CD4-positive, alpha-beta T cell treated with Interleukin-12 subunit alpha and Interleukin-12 subunit beta, for 1 hour (primary cell): ENCODE measurements at regions not wholly inside any gene's neighbourhood (a gene's known extent, or its start where the extent isn't known, plus 50 kb on each side); places are given as distances from the start of the nearest gene placed in this dataset.
"Not testable (repeated sequence)": the region's sequence is repeated elsewhere in the genome, so short reads cannot be mapped to it uniquely, and the experiment has no call there.

Experiments
- DNase-seq: peaks from one replicate; pipeline ENCODE4 v3.0.0-alpha.2; 2020

- DNase-seq = no peak
Observed at GRCh38 chr15:70241561-70242320, 144.0 kb upstream of the TLE3 start.

GRCh38 chr15:70240820-70241430 lies 143.2 kb upstream of the TLE3 start:
- no peak for DNase-seq

- DNase-seq = no peak
Observed at GRCh38 chr15:70240082-70240481, 142.4 kb upstream of the TLE3 start.

GRCh38 chr15:70238917-70239316 lies 141.2 kb upstream of the TLE3 start:
- DNase-seq = no peak

DNA sequence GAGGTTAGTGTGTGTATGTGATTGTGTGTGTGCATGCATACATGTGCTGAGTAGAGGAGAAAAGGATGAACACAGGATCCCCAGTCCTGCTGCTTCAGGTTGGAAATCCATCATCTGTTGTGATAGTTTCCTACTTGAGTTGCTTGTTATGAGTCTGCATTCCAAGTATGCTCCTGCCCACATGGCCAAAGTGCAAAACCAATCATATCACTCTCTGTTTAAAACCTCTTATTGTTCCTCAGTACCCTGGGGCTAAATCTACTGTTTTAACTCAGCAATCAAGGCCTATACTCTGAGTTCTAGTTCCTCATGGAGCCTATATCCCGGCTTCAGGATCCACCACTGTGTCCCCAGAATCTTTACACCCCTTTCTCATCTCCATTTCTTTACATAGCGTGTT lies 139.9 kb upstream of the TLE3 start:
- DNase-seq = no peak

- DNase-seq = no peak
Observed at GRCh38 chr15:70236341-70237086, 138.8 kb upstream of the TLE3 start.

GRCh38 chr15:70235347-70235746 lies 137.6 kb upstream of the TLE3 start:
- no peak for DNase-seq

GRCh38 chr15:70234256-70234905 lies 136.7 kb upstream of the TLE3 start:
- DNase-seq = no peak

- no peak for DNase-seq
Observed at GRCh38 chr15:70231484-70231883, 133.8 kb upstream of the TLE3 start.

DNA sequence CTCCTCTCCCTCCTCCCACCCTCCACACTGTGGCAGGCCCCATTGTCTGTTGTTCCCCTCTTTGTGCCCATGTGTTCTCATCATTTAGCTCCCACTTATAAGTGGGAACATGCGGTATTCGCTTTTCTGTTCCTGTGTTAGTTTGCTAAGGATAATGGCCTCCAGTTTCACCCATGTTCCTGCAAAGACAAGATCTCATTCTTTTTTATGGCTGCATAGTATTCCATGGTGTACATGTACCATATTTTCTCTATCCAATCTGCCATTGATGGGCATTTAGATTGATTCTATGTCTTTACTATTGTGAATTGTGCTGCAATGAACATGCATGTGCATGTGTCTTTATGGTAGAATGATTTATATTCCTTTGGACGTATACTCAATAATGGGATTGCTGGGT lies 130.2 kb upstream of the TLE3 start:
- not testable (repeated sequence) for DNase-seq

- no peak for DNase-seq
Observed at GRCh38 chr15:70227147-70227546, 129.4 kb upstream of the TLE3 start.

DNA sequence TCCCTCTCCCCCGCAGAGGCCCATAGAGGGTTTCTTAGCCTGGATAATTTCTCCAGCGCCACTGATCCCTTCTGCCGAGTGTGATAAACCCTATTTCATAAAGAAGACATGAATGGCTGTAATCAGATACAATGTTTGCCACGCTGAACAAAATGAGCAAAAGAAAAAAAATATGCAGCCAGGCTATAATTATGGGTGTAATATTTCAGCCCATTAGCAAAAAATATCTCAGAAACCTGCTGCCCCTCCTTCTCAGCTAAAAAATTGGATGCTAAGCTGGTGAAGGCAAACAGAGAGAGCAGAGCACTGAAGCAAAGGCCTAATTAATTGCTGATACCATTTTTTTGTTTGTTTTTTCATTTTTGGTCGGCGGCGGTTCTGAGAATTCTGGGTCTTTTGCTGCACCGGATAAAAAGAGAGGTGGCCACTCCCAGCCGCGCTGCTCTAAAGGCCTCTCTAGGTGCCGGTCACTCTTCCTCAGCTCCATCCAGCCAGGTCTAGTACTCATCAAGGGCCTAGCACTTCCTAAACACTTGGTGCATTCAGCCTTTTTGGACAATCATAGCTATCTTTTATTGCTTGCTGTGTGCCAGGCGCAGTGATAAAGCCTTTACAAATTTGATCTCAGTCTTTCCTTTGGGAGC lies 128.7 kb upstream of the TLE3 start:
- DNase-seq = no peak

DNA sequence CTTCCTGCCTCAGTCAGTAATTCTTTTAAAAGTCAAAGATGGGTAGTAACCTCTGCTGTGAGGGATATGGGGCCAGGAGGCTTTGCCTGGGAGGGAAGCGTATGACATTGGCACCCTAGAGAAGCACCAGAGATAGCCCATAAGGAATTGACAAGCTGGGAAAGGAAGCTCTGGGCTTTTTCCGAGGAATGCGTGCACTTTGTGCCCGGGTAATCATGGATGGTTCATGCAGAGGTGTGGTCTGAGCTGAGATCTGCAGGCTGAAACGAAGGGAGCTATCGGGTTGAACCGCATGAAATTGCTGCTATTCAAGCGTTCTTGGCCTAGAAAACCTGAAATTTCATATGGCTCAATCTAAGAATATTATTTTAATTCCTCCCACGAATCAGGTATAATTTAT lies 127.7 kb upstream of the TLE3 start:
- DNase-seq = no peak

DNA sequence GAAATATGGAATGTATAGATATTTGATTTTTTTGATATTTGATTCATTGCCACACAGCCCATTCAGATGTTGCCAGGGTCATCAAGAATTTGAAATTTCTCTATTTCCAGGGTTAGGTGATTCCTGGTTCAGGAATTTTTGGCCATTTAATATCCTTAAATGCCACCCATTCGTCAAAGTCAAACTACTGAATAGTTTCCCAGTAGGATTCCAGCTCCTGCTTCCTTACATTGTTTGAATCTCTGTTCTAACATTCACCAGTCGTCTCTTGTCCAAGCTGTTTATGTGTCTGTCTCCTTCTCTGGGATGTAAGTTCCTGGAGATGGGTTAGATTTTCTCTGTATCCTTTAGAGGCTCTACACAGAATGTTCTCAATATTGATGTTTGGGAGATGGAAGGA lies 124.9 kb upstream of the TLE3 start:
- no peak for DNase-seq

DNA sequence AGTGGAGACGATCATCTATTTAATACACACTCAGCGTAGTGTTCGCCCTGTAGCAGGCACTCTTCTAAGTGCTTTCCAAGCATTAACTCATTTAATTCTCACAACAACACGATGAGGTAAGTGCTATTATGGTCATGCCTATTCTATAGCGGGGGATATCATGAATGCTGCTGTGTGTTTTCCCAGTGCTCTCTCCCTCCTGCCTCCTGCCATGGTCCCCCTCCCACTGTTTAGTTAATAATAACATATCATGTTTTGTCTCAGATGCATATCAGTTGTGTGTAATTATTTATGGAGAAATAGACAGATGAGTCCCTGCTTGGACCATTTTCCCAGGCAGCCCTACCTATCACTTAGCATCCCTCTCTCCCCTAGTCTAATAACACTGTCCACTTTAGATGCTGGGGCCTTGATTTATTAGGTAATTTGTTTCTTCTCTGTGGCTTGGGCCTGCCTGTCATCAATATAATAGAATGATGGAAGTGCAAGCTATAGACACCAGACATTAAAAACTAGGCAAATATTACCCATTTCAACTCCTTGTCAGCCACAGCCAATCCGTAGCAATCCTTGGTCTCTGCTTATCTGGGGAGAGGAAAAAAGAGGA lies 122.9 kb upstream of the TLE3 start:
- DNase-seq = no peak

DNA sequence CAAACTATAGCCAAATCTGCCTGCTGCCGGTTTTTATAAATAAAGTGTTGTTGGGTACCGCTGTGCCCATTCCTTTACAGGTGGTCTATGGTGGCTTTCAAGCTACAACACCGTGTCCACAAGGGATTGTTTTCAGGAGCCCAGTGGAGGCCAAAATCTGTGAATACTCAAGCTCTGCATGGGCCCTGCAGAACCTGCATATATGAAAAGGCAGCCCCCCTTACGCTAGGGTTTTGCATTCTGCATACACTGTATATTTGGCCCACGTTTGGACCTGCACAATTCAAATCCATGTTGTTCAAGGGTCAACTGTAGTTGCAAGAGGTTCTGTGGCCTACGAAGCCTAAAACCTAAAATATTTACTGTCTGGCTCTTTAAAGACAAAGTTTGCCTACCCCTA lies 122.2 kb upstream of the TLE3 start:
- no peak for DNase-seq

GRCh38 chr15:70219256-70219895 lies 121.7 kb upstream of the TLE3 start:
- DNase-seq = no peak

GRCh38 chr15:70217226-70218160 lies 119.8 kb upstream of the TLE3 start:
- DNase-seq = no peak

DNA sequence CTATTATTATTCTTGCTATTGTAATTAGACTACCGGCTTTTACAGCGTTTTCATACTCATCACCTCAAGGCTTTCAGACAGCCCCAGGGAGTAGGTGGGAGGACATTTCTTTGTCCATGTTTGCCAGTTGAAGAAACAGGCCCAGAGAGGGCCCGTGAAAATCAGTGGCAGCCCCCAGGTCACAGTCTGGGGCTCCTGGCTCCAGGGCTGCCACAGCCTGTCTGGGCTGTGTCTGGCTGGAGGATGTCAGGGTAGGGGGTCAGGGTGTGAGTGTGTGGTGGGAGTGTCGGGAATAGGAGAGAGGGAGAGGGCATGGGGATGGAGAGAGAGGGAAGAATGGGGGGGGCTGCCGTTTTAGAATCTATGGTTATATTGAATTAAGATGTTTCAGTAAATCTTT lies 118.2 kb upstream of the TLE3 start:
- DNase-seq = no peak

- no peak for DNase-seq
Observed at GRCh38 chr15:70214941-70215635, 117.4 kb upstream of the TLE3 start.
